Immature natural killer cell (primary cell): ENCODE measurements at regions not wholly inside any gene's neighbourhood (a gene's known extent, or its start where the extent isn't known, plus 50 kb on each side); places are given as distances from the start of the nearest gene placed in this dataset.

Experiments used
- DNase-seq, 3 donors: peaks; one replicate each; pipeline ENCODE4 v3.0.0; 2022; ENCODE audit warnings: mixed read lengths in 1 of 3
- H3K27ac Mint-ChIP-seq, 6 donors: one replicate each; pipeline ENCODE4 v1.8.0; 2020; ENCODE audit warnings: mixed read lengths in 6 of 6, mild to moderate bottlenecking in 5 of 6, inconsistent platforms in 4 of 6, moderate library complexity in 3 of 6
- H3K27me3 Mint-ChIP-seq, 3 donors: one replicate each; pipeline ENCODE4 v1.8.0; 2020 to 2021; ENCODE audit warnings: low read depth in 3 of 3, mild to moderate bottlenecking in 3 of 3, mixed read lengths in 3 of 3, moderate library complexity in 3 of 3, inconsistent platforms in 1 of 3
- H3K36me3 Mint-ChIP-seq, 3 donors: one replicate each; pipeline ENCODE4 v1.8.0; 2020; ENCODE audit warnings: mixed read lengths in 3 of 3, inconsistent platforms in 2 of 3, mild to moderate bottlenecking in 2 of 3
- H3K4me1 Mint-ChIP-seq, 2 donors: one replicate each; pipeline ENCODE4 v1.8.0; 2020; ENCODE audit warnings: inconsistent platforms in 2 of 2, mild to moderate bottlenecking in 2 of 2, mixed read lengths in 2 of 2, moderate library complexity in 1 of 2
- H3K4me3 Mint-ChIP-seq, 5 donors: one replicate each; pipeline ENCODE4 v1.8.0; 2020; ENCODE audit warnings: mild to moderate bottlenecking in 5 of 5, mixed read lengths in 5 of 5, inconsistent platforms in 3 of 5, moderate library complexity in 3 of 5
- H3K9me3 Mint-ChIP-seq, 6 donors: one replicate each; pipeline ENCODE4 v1.8.0; 2020; ENCODE audit warnings: mild to moderate bottlenecking in 6 of 6, mixed read lengths in 6 of 6, inconsistent platforms in 4 of 6, moderate library complexity in 3 of 6

- Mint-ChIP-seq H3K4me3 (no peak overlapping the region), H3K36me3 (peaks cover 0 to 3% (median 0%) of the 10 kb centered on the region in 3 donors), H3K27me3 (peaks cover 0 to 6% (median 1%) of the 10 kb centered on the region in 3 donors), H3K9me3 (no peaks in the 10 kb centered on the region), H3K27ac (no peak overlapping the region), H3K4me1 (peaks cover 0 to 7% of the 10 kb centered on the region in 2 donors)
- no peak for DNase-seq
Measured at GRCh38 chr7:47635091-47636080, 53.5 kb upstream of the TNS3 start.

GRCh38 chr7:47634273-47634672 lies 52.4 kb upstream of the TNS3 start:
- H3K27ac Mint-ChIP-seq: no peak overlapping the region
- H3K27me3 Mint-ChIP-seq: peaks cover 0 to 6% (median 1%) of the 10 kb centered on the region in 3 donors
- no peaks in the 10 kb centered on the region for H3K9me3 Mint-ChIP-seq
- no peak overlapping the region for H3K4me3 Mint-ChIP-seq
- peaks cover 0 to 3% (median 0%) of the 10 kb centered on the region in 3 donors for H3K36me3 Mint-ChIP-seq
- DNase-seq: no peak
- peaks cover 0 to 7% of the 10 kb centered on the region in 2 donors for H3K4me1 Mint-ChIP-seq

- DNase-seq: no peak
- H3K4me1 Mint-ChIP-seq: peaks cover 0 to 7% of the 10 kb centered on the region in 2 donors
Measured at GRCh38 chr7:47633134-47633533, 51.2 kb upstream of the TNS3 start.

More at GRCh38 chr7:47633134-47633533, 51.2 kb upstream of the TNS3 start:
- no peaks in the 10 kb centered on the region for H3K36me3 Mint-ChIP-seq
- no peak overlapping the region for H3K4me3 Mint-ChIP-seq
- no peak overlapping the region for H3K27ac Mint-ChIP-seq
- H3K27me3 Mint-ChIP-seq: peaks cover 0 to 6% (median 1%) of the 10 kb centered on the region in 3 donors
- H3K9me3 Mint-ChIP-seq: no peaks in the 10 kb centered on the region
